ENCODE measurements at regions not wholly inside any gene's neighbourhood (a gene's known extent, or its start where the extent isn't known, plus 50 kb on each side); places are given as distances from the start of the nearest gene placed in this dataset.

- TF ChIP-seq CTCF (conservative IDR thresholded peaks at IDR 0.05; ENCODE audit: low read depth in 2 of 2) (no peak), EZH2 (IDR thresholded peaks at IDR 0.05; ENCODE audit: low read depth, unreplicated experiment) (no peak), EZH2phosphoT487 (IDR thresholded peaks at IDR 0.05; ENCODE audit: unreplicated experiment) (no peak), REST (IDR thresholded peaks at IDR 0.05; ENCODE audit: unreplicated experiment) (no peak), CREB1 (CRISPR knock-in tag; IDR thresholded peaks at IDR 0.05; ENCODE audit: low read depth) (no peak), POLR2AphosphoS5 (IDR thresholded peaks at IDR 0.05; ENCODE audit: low read depth) (no peak), ETS1 (IDR thresholded peaks at IDR 0.05) (no peak), JUNB (IDR thresholded peaks at IDR 0.05; ENCODE audit: unreplicated experiment) (no peak), STAT1 (IDR thresholded peaks at IDR 0.05; ENCODE audit: unreplicated experiment) (no peak), ZNF114 (CRISPR knock-in tag; IDR thresholded peaks at IDR 0.05) (no peak), ZNF331 (CRISPR knock-in tag; IDR thresholded peaks at IDR 0.05; ENCODE audit: low read depth) (no peak), NANOG (IDR thresholded peaks at IDR 0.05; ENCODE audit: borderline replicate concordance) (no peak), ZNF462 (CRISPR knock-in tag; IDR thresholded peaks at IDR 0.05) (no peak)
Observed at GRCh38 chr4:175431694-175432093, 380.4 kb downstream of the GPM6A start.

Data from GM23338 (cell line).